ENCODE measurements at regions not wholly inside any gene's neighbourhood (a gene's known extent, or its start where the extent isn't known, plus 50 kb on each side); places are given as distances from the start of the nearest gene placed in this dataset.

DNA sequence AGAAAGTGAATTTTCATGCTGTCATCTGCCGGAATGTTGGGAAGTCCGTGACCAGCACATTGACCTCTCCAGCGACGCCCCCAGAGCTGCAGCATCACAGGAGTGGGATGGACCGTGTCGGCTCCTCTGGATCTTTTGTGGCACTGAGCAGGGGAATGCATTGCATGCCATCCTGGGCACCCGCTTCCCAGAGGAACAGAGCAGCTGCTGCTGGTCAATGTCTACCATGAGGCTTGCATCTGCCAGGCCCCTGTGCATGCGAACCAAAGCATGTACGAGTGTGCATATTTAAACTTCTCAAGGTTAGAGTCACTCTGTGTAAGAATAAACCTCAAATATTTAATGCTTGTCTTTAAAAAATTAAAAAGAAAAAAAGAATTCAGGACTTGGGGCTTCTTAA is 414.8 kb downstream of the GADD45G start:
- no peak for DNase-seq

DNA sequence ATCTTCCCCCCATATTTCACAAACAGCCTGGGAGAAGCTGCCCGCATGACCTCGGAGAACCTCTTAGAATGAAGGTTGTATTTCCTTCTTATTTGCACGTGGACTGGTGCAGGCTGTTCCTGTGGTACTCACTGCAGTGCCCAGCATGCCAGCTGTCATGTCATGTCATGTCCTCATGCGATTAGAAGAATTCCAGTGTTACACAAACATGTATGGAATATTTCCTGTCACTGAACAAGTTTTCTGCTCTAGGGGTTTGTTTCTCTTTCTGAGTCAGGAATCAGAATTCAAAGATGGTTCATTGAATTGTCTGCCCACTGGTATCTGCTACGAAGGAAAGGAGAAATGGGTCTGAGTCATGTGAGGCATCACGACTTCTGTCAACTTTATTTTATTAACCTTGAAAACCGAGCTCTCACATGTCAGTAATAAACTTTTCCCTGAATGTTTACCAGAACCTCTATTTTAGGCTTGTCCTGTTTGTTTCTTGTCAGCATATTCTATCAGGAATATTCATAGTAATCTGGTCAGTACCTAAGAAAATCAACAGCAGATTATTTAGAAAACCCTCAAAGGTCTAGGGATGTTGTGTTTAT is 415.6 kb downstream of the GADD45G start:
- no peak for DNase-seq

DNA sequence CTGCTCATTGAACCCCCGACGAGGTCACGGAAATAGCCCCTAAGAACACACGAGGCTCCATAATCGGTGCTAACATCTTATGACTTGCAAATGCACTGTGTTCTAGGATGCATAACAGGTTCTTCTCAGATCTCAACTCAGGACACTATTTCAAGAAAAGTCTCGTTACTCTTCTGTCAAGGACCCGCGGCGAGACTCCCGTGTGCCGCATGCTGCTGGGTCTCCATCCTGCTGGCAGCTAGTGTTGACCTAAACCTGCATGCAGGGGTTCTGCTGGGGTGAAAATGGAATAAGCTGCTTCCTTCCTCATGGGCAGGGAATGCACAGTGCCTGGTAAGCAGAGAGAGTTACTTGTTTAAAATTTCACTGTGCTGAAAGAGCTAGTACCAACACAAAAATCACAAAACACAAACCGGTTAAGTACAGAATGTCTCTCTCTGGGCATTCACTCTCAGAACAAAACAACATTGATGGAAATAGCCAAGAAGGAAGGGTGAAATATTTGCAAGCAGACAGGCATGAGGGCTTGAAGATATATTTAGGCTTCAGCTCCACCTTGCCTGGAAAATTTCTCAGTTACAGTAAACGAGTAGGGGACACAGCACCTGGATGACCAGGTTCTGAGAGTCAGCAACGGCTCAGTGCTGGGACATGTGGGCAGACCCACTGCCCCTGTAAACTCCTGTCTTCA is 416.5 kb downstream of the GADD45G start:
- DNase-seq, result no peak

DNA sequence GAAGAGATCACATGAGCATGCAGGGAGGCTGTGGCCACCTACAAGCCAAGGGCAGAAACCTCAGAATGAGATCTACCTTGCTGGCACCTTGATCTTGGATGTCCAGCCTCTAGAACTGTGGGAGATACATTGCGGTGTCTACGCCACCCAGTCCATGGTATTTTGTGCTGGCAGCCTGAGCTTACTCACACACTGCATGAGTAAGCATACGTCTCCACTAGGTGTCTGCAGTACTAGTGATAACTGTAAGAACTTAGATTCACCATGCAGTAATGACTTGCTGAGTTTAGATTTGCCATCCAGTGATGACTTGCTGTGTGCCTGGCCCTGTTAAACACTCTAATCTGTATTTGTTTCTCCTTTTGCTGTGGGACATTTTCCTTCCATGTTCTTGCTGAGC is 417.7 kb downstream of the GADD45G start:
- DNase-seq, result no peak

DNA sequence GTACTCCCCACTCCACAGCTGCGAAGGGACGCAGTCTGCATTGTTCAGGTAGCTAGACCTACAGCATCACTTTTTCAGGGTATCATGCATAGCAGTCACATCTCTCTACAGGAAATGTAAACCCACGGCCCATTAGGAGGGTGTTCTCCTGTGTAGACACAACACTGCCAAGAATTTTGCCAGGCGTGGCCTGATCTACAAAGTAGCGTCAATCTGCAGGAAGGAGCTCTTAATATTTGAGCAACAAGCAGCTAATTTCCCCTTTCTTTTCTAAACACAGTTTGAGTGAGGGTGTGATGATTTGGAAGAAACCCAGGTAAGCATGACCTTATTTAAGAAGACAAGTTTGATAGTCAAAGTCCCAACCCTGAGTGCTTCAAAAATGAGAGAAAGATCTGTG is 419.0 kb downstream of the GADD45G start:
- DNase-seq, result no peak

DNA sequence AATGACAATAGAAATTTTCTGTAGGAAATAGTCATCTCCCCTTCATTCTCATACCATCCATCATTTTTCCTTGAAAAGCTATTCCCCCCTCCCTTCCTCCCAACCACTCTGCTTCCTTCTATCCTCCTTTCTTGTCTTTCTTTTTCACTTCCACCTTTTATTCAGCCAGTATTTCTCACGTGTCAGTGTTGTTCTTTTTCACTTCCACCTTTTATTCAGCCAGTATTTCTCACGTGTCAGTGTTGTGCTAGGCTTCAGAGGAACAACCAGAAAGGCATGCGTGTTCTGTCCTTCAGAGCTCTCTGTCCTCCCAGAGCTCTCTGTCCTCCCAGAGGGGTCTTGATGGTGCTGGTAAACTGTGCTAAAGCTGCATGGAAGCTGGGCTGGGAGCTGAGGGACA is 419.6 kb downstream of the GADD45G start:
- no peak for DNase-seq

DNA sequence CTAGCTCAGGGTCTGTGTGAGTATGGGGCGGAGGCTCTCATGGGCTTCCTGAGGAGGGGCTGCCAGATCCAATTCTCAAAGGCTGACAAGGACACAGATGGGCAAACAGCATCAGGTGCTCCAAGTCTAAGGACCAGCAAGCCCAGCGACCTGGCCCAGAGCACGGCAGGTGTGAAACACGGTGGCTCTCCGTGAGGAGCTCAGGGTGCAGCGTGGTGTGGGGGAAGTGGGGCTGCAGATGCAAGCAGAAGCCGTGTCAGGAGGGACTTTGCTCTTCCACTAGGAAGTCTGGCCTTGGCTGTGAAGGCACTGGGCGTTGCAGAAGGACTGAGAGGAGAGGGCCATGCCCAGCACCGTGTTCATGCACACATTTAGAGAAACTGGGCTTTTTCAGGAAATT is 420.0 kb downstream of the GADD45G start:
- DNase-seq, result no peak

DNA sequence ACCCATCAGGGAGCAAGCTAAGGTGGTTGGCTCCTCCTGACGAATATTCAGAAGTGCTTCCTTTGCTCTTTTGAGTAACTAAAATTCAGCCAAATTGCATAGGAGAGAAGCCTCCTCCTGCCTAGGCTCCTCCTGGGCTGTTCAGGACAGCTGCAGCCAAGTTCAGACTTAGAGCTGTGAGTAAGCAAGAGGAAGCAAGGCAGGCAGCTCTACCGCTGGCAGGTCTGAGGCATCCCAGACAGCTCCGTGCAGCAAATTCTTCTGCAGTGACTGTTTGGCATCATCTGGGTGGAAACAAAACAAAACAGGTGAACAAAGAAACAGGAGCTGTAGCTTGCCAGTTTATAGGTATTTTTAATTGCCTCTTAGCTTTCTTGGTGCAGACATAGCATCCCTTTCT is 421.0 kb downstream of the GADD45G start:
- DNase-seq, result no peak

DNA sequence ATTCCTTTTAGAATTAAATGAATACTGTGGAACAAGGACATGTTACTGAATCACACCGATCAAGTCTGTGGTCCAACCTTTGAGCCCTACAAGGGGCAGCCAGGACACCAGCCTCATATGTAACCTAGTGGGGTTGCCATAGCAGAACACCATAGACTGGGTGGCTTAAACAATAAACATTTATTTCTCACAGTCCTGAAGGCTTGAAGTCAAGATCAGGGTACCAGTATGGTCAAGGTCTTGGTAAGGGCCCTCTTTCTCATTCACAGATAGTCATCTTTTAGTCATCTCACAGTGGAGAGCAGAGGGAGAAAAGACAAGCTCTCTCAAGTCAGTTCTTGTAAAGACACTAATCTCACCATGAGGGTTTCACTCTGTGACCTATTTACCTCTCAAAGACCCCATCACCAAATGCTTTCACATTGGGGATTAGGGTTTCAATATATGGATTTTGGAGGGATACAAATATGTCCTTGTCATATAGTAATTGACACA is 422.5 kb downstream of the GADD45G start:
- DNase-seq, result no peak

DNA sequence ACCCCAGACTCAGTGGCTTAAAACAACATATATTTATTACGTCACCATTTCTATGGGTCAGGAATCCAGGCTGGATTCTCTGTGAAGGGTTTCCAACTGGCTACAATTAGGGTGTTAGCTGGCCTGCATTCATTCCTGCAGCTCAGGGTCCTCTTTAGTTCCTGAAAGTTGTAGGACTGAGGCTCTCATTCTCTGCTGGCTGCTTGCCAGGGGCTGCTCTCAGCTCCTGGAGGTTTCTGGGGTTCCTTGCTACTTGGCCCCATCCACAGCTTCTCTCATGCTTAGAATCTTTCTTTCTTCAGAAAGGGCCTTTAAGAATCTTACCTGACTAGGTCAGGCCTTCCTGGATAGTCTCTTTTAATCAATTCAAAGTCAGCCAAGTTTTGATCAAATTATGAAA is 424.6 kb downstream of the GADD45G start:
- no peak for DNase-seq

DNA sequence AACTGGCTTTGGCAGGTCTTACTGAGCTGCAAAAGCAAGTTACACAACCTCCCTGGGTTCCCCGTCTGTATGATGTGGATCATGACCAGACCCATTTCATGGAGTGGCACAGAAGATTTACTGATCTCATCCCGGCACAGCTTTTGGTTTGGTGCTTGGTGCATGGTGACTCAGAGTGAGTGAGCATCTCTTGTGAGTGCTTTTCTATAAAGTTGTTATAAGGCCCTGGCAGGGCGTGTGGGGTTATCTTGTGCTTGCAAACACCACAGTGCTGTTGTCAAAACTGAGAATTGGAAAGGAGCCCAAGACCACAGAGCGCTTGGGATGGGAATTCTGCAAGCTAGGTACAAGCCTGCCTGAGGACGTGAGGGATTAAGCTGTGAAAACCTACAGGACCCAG is 425.2 kb downstream of the GADD45G start:
- DNase-seq, result no peak

DNA sequence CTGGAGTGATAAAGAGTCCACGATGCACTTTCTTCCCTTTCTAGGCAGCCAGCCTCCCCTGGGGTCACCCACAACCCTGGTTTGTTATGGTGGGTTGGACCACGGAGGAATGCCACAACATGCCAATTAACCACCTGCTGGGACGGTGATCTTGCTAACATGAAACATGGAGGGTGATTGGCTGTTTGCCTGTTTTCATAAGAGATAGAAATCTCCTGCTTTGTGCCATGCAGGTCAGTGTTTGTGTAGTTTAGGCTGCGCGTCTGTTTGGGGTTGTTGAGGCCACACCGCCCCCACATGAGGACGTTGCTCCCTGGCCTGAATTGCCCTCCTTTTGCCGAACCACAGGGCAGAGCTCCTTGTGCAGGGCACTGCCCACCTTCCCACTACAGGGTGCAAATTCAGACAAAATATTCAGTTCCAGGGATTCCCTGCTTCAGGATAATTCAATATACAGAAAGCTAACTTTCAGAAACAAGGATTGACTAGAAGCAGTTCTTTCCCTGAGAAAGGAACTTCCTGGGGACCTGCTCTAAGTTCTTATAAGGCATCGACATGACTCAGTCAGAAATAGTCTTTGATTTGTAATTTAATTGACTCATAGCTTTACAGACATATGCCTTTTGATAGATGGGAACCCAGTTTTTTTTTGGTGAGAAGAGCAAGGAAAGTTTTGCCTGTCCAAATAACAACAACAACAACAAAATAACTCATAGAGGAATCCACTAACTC is 427.6 kb downstream of the GADD45G start:
- no peak for DNase-seq

DNA sequence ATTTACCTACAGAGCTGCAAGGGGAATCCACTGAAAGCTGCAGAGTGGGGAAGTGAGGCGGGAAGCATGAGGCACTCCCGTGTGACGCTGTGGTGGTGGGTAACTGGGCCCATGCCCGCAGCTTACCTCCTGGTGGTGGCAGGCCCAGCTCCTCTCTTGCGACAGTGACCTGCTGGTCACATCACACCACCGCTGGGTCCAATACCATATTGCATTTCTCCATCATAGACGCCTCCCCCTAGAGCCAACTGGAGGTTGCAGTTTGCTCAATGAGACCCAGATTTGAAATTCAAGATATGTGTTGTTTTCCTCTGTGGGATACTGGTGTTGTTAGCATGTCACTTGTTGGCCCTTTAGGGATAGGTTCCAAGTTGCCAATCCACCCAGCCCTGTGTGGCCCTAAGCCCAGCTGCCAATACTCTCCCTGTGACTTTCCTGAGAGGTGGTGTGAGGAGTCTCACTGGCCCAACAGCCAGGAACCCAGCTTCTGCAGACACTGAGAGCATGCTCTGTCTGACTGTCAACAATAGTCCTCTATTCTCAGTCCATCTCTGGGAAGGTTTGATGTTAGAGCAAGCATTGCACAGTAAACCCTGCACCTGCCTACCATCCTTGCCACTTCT is 428.3 kb downstream of the GADD45G start:
- no peak for DNase-seq

DNA sequence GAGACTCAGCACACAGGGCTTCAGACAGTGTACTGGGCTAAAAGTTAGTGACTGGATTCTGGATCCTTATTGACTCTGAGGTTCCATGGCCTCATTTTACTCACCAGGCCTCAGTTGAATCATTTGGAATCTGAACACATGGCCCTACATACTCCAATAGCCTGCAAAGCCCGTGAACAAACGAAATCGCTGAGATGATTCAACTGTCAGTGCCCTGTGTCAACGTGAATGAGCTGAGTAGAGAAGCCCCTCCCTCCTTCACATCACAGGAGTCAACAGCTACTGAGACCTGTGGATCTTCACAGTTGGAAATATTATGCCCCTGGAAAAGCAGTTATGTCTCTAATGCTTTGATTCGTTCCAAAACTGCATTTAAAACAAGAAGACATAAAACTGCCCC is 429.3 kb downstream of the GADD45G start:
- no peak for DNase-seq

DNA sequence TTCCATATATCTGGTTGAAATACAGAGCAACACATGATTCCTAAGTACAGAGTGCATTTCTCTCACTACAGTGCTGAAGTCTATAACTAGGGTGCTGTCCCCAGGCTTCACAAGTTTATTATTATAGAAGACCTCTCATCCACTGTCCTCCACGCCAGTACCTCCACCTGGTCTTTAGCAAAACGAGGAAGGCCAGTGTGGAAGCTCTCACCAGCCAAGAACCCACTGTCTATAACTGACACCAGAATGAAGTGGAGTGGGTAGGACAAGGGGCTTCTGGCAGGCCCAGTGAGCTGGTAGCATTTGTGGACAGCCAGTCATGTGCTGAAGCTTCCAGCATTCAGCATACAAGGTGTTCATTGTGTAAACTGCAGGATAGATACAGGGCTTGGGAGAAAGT is 430.7 kb downstream of the GADD45G start:
- no peak for DNase-seq

DNA sequence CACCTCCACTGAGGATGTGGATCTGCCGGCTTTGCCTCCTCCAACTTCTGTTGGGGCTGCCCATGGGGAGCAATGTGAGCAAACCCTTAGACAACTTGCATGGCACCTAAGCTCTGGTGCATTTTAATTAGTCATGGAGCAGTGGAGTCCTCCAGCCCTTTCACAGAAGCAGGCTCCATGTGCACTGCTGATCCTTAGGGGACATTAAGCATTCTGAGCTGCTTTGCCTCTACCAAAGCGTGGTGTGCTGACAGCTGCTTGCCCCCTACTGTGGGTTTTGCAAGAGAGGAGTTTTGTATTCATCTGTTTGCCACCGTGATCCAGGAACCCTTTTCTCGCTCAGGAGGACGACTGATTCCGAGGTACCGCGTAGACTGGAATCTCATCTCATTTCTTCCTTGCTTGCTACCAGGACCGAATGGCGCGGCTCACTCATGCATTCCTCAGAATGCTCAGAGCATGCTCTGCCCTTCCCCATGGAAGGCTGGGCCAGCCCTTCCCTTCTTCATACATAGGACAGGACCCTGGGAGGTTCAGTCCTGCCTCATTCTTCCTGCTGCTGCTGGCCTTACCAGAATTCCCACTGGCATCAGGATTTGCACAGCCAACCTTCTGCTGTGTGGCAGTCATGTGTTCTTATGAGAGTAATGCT is 432.5 kb downstream of the GADD45G start:
- DNase-seq, result no peak

DNA sequence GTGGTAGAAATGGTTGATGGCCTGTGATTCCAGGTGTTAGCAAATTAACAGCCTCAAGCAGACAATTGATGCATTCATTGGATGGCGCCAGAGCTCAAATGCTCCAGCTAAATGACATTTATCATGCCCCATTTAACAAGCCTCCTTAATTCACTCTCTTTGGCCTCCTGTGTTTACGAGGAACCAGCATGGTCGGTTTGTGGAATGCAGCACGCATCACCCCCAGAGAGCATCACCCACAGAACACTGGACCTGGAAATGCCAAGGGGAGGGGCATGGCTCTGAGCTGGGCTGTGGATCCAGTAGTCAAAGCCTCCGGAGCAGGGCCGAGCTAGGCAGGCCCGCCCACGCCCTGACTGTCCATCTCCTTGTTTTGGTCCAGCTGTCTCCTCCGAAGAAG is 434.0 kb downstream of the GADD45G start:
- no peak for DNase-seq

DNA sequence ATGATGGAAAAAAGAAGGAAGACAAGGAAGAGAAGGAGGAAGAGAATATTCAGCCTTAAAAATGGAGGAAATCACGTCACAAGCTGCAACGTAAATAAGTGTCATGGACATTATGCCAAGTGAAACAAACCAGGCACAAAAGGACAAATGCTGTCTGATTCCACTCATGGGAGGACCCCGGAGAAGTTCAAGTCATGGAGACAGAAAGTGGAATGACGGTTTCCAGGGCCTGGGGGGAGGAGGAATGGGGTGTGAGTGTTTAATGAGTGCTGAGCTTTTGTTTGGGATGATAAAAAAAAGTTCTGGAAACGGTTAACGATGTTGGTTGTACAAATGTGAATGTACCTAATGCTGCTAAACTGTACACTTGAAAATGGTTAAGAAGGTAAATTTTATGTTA is 439.5 kb downstream of the GADD45G start:
- DNase-seq, result no peak

DNA sequence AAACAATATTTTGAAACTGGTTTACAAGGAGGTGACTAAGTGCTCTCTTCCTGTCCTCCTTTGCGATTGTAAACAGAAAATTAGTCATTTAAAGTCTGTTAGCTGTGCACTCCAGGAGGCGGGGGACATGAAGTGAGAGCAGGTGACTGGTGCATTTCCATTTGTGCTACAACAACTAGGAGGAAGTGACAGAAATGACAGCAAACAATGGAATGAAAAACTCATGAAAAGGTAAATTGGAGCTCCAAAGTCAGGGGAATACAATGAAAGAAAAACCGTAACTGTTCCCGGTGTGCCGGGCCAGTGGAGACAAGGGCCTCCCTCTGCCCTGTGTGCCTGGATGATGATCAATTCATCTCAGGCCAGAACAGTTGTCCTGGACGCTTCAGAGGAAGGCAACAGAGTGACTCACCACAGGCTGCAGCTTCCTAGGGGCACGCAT is 439.9 kb downstream of the GADD45G start:
- DNase-seq, result no peak

DNA sequence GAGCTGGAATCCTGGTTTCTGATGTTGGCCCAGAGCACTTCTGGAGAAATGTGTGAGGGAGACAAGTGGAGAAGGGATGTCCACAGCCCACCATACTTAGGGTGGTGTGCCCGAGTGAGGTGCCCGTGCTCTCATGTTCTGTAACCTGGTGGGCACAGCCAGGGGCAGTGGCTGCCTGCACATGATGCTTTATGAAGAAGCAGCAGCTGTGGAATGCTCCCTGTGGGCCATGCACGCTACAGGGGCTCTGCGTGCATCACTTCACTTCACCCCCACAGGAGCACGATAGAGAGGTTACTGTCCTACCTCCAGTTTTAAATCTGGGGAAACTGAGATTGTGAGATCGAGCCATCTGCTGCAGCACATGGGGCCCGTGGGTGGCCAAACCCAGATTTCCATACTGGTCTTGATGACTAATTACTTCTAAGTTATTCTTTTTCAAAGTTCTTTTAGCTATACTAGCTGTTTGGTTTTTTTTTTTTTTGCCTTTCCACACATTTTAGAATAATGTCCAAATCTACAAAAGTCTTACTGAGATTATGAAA is 441.6 kb downstream of the GADD45G start:
- no peak for DNase-seq

DNA sequence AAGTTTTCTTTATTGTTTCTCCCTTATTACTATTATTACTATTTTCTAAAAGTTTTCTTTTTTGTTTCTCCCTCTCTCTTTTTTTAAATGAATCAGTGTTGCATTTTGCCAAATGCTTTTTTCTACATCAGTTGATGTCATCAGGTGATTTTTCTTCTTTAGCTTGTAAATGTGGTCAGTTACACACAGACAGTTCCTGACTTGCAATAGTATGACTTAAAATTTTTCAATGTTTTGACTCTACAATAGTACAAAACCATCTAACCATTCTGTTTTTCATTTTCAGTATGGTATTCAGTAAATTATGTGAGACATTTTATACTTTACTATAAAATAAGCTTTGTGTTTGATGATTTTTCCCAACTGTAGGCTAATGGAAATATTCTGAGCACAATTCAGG is 443.0 kb downstream of the GADD45G start:
- DNase-seq, result no peak

DNA sequence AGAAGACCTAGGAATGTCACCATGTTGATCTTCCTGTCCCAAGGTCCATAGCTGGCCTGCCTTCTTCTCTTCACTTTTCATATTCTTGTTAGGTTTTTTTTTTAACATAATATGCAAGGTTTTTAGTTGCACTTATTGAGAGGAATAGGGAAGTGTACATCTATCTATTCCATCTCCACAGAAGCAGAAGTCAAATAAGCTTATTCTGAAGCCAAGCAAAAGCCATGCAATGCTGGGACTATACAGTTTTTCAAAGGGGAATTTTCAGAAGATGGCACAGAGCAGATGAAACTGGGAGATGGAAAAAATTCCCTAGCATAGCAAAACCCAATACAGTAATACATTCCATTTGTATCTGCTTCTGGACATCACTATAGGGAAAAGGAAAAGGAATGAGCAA is 447.6 kb downstream of the GADD45G start:
- DNase-seq, result no peak
